Right renal cortex interstitium (tissue), 3 donors: ENCODE measurements at regions not wholly inside any gene's neighbourhood (a gene's known extent, or its start where the extent isn't known, plus 50 kb on each side); places are given as distances from the start of the nearest gene placed in this dataset.

Experiments used
- DNase-seq, 3 donors: peaks; one replicate each; pipeline ENCODE4 v3.0.0-alpha.2; 2013; ENCODE audit warnings: low read depth in 3 of 3, low spot score in 2 of 3

- DNase-seq: no peak
Measured at GRCh38 chr6:76453270-76453669, 380.8 kb upstream of the IMPG1 start.

- DNase-seq: no peak
Measured at GRCh38 chr6:76451926-76452709, 379.7 kb upstream of the IMPG1 start.

- DNase-seq: no peak
Measured at GRCh38 chr6:76448109-76448508, 375.6 kb upstream of the IMPG1 start.

GRCh38 chr6:76441875-76442274 lies 369.4 kb upstream of the IMPG1 start:
- no peak for DNase-seq

GRCh38 chr6:76439811-76440210 lies 367.3 kb upstream of the IMPG1 start:
- DNase-seq: no peak

- DNase-seq: no peak
Measured at GRCh38 chr6:76438768-76439167, 366.3 kb upstream of the IMPG1 start.

DNA sequence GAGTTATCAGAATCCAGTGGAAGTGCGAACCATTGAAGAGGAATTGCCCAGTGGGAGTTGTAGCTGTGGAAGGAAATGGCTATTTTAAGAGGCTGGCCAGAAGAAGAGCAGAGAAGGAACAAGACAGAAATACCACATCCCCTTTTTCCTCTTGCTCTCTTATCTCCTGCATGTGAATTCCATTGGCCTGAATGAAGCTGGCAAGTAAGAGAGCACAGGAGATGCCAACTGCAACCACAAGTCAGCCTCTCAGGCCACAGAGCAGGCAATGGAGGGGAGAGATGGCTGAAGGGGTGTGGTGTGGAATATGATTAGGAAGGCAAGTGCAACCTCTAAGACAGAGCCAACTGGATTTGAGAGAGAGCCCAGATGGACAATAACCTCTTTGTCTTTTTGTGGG lies 362.7 kb upstream of the IMPG1 start:
- no peak for DNase-seq

- no peak for DNase-seq
Measured at GRCh38 chr6:76422511-76423213, 350.2 kb upstream of the IMPG1 start.

DNA sequence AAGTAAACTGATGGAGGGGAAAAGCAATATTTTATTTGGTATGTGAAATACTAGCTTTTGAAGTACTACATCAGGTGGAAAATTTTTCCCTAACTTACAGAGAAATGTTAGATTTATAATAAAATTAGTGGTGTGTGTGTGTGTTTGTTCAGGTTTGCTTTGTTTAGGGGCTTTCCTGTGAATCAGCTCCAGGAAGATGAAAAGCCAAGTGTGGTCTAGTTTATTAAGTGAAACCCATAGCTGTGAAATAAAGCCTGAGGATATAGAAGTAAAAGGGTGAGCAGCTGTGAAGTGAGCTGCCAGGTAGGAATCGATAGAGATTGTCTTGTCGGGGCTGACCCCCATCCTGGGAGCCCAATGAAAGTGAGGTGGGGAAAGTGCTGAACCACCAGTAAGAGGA lies 347.6 kb upstream of the IMPG1 start:
- DNase-seq: no peak

- no peak for DNase-seq
Measured at GRCh38 chr6:76418560-76419223, 346.2 kb upstream of the IMPG1 start.

DNA sequence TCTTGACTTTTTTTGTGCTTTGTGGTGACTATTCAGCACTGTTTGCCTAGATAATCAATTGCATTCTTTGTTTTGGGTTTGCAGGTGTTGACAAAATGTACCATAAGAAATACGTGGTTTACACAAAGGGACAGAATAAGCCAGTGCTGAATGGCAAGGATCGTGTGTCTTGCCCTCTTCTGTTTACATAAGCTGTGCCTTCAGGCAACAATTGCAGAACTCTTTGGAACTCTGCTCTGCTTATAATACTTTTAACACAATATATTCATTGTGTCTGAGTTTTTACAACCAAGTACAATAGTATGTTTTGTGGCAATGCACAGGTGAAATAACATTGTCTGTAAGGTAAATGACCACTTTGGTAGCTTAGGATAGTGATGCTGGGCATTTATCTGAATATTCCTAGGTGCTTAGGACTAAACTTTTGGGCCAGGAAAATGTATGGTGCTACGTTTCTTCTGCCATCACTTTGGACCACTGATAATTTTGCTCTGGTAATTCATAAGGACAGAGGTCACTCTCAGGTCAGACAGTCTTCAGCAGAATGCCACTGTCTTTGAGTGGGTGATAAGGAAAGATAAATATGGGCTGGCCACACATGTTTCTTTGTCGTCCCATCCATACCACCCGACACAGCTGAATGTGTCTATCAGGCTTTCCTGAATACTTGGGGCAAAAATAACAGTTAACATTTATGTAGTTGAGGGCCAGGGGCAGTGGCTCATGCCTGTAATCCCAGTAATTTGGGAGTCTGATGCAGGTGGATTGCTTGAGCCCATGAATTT lies 344.6 kb upstream of the IMPG1 start:
- no peak for DNase-seq

GRCh38 chr6:76403064-76403463 lies 330.6 kb upstream of the IMPG1 start:
- no peak for DNase-seq

- no peak for DNase-seq
Measured at GRCh38 chr6:76397966-76398365, 325.5 kb upstream of the IMPG1 start.

- no peak for DNase-seq
Measured at GRCh38 chr6:76382201-76382600, 309.7 kb upstream of the IMPG1 start.

DNA sequence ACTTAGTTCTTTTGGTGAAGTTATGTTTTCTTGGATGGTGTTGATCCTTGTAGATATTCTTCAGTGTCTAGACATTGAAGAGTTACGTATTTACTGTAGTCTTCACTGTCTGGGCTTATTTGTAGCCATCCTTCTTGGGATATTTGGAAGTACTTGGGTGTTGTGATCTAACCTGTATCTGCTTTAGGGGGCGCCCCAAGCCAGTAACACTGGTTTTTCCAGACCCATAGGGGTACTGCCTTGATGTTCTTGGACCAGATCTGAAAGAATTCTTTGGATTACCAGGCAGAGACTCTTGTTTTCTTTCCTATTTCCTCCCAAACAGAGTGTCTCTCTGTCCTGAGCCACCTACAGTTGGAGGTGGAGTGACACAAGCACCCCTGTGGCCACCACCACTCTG lies 309.1 kb upstream of the IMPG1 start:
- DNase-seq: no peak

DNA sequence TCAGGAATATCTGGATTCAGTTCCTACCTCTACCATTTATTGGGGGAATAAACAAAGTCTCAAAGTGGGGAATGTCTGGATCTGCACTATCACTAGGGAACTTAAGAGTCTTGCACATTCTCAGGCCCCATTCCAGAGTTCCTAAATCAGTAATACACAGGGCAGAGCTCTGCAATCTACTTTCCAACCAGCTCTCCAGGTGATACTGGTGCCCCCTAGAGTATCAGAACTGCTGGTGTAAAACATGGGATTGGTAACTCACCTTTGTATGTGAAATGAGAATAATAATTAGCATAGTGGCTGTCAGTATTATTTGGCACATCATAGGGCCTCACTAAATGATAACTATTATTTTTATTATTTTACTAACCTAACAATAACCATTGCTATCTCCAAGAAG lies 278.8 kb upstream of the IMPG1 start:
- DNase-seq: no peak

GRCh38 chr6:76347539-76347938 lies 275.1 kb upstream of the IMPG1 start:
- no peak for DNase-seq

DNA sequence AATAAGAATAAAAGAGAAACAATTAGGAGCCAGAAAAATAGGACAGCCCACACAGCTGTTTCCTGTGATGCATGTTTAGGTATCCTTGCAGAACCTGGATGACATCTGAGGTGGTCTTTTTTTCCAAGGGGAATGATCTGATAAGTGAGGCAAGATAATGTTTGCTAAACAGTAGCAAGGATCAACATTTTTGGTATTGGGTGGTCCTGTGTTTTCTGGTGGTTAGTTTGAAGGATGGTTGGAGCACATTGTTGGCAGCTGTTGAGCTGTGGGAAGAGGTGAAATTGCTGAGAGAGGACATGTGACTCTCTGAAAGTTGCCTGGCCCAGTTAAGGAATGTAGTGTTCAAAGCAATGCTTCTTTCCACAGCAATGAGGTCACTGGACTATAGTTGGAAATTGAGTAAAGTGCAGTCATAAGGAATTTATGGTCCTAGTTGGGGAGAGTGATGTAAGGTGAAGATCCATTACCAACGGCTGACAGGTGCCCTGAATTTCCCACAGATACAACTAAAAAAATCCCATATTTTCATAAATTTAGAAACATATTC lies 270.2 kb upstream of the IMPG1 start:
- DNase-seq: no peak

DNA sequence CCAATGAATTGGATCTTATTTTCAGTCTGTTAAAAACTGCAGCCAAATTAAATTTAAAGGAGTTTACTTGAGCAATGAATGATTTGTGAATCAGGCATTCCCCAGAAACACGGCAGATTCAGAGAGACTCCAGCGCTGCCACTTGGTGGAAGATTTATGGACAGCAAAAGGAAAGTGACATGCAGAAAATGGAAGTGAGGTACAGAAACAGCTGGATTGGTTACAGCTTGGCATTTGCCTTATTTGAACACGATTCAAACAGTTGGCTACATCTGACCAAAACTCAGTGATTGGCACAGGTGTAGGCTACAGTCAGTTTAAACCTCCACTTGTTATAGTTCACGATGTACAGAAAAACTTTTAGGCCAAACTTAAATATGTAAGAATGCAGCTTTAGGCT lies 257.6 kb upstream of the IMPG1 start:
- no peak for DNase-seq

- no peak for DNase-seq
Measured at GRCh38 chr6:76326871-76327270, 254.4 kb upstream of the IMPG1 start.
